Fibroblast of skin of right biceps (primary cell): ENCODE measurements at regions not wholly inside any gene's neighbourhood (a gene's known extent, or its start where the extent isn't known, plus 50 kb on each side); places are given as distances from the start of the nearest gene placed in this dataset.

Source experiments
- DNase-seq: peaks from one replicate; pipeline ENCODE4 v3.0.0-alpha.2; 2013

DNA sequence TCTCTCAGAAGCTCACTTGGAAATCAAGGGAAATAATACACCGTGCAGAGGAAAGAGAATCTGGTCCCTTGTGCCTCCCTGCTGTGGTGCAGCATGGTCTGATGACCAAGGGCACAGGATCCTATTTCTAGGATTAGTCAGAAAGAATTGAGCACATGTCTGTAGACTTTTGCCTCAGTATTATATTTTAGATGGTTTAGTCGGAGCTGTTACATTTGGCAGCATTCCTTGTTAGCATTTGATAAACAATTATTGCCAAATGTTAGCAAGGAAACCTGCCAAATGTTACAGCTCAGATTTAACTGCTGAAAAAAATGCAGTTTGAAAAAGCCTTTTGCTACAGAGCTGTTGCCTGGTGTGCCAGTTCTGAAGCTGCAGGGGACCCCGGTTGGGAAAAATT, 183.5 kb upstream of the DPYD start:
- peak; percentile 86 for DNase-seq

DNA sequence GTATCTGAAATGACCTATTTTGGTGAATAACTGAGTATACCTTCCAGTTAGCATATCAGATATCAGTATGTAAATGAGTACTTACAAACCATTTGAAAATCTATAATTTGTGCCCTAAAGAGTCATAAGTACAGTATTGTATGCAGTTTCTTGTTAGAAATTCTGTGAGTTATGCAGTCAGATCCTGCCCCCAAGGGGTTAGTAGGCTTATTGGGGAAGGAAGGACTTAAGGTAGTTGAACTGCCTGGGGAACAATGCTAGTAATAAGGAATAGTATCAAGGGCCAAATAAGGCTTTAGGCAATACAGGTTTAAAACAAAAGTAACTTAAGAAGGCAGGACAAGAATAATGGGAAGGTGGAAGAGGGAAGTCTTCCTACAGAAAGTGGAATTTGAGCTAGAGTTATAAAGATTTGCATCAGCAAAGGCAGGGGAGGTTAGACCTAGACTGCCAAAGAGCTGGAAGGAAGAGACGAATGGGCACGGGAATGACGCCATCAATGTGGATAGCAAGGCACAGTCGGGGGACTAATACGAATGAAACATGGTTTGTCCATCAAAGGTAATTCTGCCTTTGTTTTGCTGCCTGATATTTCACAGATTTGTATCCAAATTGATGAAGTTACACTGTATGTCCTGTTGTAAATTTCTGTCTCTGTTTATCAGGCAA, 182.9 kb upstream of the DPYD start:
- peak; percentile 35 for DNase-seq

DNA sequence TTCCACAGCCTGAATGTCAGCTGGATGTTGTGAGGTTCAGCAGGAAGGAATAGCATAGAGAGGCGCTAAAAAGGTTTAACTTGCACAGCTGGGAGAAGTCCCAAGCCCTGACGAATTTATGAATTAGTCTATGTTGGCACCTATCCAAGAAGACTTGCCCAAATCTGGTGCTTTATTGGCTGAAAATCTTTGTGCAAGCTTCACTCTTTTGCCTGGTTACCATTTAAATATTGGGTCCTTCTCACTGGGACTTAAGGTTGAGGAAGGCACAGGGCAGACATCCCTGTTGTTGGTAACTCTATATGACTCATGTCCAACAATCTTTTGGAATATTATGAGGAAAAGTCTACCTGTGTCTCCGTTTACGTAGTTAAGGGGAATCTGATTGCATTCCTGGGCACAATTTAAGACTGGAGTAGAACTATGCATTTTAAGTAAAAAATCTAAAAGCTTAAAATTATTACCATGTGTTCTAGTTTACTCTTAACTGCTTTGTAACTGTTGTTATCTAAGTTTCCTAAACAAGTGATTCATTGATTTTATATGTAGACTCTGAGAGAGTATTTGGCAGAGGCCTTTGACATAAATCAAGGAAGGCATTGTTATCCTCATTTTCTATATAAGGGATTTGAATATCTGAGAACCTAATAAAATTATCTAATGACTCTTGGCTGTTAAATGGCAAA, 181.7 kb upstream of the DPYD start:
- peak; percentile 52 for DNase-seq

DNA sequence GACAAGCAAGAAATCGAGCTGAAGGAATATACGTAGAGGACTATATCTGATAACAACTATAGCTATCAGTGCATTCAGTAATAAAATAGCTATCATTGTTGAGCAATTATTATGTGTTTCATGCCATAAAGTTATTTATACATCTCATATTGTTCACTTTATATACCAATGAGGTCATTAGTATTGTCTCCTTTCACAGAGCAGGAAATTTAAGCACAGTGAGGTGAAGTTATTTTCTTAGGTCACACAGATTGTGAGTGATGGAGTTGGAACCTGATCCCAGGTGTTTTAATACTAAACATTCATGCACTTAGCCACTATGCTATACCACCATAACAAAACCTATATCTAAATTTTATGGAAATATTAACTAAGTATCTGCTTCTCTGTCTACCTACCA, 180.5 kb upstream of the DPYD start:
- DNase-seq = no peak

DNA sequence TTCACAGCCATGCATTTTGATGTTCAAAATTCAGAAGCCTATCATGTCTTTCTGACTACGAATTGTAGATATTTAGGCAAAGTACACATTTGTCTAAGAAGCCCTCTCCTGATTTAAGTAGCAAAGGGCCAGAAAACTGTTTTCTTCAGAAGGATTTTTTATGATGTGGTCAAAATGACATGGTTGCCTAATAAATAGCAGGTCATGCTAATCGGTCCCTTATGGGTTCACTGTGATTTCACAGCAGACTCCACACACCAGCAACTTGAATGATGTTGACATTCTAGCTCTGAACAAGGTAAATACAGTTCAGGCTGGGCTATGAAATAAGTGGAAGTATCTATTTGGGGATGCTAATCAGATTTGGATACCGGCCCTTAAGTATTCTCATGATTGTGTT, 178.7 kb upstream of the DPYD start:
- DNase-seq = peak; percentile 32

DNA sequence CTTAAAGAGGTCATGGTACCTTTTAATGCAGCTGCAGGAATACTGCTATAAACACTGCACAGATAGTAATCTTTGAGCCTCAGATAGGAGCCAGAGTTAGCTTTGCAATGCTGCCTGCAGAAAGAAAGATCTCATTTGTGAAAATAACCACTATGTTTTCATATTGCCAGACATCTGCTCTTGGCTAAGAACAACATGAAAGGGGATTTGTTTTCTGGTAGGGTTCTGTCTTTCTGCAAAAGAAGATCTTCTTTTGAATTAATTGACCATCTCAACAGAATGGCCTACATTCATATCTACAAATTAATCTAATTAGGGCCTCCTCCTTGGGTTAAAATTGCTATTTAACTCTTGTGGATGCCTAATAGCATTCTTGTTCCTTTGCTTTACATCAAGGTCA, 177.6 kb upstream of the DPYD start:
- no peak for DNase-seq

DNA sequence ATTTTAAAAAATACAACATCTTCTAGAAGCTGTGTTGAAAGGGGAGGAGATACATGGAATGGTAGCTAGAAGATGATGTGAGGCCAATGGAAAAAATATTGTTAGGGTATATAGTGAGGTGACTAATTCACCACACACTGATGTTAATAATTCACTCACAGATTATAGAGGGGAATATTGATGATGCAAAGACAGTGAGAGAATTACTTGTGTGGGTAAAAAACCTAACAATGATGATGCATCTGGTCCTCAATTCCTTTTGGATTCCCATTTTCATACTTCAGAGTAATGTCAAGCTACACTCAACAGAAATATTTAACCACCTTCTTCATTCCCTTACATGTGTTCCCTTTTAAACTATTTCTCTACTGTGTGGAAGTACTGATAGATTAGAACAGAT, 169.5 kb upstream of the DPYD start:
- peak; percentile 95 for DNase-seq

DNA sequence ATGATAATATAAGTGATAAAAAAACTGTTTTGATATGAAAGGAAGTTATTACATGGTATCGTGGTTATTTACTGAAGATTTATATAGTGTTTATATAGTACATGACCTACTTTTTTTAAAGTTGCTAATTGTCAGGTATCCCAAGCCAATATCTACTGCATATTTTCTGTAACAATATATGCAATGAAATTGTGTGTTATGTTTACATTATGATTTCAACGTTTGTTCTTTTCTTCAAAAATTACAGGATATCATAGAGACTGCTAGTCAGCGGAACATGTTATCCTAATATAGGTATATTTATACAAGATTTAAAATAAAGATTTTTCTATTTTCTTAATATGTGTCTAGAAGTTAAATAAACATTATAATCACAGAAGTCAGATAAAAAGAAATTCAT, 167.5 kb upstream of the DPYD start:
- DNase-seq = no peak

DNA sequence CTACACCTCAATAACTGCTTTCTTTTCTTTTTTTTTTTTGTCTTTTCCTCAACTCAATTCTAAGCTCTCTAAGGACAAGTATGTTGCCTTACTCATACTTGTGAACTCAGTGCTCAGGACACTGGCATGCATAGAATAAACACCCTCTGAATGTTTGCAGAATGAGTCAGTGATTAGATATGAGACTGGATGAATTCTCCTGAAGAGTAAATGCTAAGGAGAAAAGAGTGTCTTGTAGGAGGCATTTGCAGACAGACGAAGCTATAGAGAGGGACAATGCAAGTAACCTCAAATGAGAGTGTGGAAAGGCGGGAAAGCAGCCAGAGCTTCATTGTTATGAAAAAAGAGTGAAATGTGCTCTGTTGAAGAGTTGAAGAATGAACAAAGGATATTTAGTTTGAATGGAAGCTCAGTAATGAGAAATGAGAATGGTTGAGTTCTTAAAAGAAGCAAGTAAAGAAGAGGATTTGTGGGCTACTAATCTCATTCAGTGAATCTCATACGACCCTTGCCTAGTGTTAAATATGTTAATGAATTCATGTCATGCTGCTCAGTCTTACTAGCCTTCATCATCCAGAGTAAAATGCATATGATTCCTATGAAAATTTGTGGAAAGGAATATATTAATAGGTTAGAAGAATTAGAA, 166.1 kb upstream of the DPYD start:
- peak; percentile 99 for DNase-seq

DNA sequence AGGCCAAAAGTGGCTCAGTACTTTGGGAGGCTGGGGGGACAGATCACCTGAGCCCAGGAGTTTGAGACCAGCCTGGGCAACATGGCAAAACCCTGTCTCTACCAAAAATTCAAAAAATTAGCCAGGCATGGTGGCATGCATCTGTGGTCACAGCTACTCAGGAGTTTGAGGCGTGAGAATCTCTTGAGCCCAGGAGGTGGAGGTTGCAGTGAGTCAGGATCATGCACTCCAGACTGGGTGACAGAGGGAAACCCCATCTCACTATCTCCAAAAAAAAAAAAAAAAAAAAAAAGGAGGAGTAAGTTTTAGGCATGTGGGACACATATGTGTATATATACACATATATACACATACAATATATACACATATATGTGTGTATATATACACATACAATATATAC, 165.3 kb upstream of the DPYD start:
- peak; percentile 87 for DNase-seq

DNA sequence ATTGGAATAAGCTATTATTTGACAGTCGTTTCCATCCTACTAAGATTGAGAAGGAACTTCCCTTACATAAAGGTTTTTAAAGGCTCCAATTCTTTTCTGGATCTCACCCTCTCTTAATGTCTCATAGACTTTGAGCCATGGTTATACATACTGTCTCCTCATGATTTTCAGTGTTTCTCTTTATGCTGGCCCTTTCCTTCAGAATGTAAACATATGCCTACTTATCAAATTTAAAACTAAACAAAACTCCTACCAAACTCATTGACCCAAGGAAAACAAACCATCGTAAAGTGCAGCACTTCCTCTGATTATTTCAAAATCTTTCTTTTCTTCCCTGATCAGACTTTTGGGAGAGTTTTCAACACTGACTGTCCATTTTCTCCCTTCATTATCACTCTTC, 163.4 kb upstream of the DPYD start:
- DNase-seq = no peak

DNA sequence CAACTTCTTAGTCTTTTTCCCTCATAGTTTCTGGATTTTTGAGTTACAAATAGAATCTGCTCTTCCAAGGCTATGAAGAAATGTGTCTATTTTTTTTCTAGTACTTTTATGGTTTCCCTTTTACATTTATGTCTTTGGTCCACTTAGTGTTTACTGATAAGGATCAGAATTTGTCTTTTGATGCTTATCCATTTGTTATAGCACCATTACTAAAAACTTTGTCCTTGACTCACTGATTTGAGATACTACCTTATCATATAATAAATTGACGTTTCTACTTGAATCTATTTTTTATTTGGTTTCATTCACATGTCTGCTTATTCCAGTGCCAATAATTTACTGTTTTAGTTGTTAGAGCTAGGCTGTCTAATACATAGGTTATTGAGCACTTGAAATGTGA, 161.1 kb upstream of the DPYD start:
- no peak for DNase-seq

DNA sequence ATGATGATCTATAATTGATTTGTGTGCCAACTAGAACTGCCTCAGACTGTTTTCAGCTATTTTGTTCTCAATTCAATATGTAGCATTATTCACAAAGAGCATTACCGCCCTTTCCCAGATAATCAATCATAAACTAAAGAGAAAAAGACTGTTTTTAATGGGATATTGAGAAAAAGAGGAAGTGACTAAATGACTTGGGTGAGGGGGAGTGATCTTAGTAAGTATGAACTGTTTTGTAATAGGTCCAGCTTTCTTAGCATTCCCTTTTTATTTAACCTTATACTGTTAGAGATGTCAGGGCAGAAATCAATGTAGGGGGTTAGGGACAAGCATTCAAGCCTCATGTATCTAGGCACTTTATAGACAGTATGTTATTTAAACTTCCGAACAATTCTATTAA, 157.8 kb upstream of the DPYD start:
- peak; percentile 31 for DNase-seq

DNA sequence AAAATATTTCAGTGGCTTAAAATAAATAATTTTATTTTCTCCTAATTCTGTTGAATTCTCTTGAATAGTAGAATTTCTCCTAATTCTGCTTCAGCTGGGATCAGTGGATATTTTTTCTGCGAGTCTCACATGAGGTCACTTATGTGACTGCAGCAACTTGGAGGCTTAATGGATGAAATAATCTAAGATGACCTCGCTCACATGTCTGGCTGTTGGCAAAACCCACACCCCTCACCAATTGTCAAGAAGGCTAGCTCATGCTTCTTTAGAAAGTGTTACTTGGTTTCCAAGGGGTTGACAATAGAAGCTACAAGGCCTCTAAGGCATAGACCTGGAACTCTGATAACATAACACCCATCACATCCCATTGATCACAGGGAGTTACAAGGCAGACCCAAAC, 156.9 kb upstream of the DPYD start:
- DNase-seq = peak; percentile 65

DNA sequence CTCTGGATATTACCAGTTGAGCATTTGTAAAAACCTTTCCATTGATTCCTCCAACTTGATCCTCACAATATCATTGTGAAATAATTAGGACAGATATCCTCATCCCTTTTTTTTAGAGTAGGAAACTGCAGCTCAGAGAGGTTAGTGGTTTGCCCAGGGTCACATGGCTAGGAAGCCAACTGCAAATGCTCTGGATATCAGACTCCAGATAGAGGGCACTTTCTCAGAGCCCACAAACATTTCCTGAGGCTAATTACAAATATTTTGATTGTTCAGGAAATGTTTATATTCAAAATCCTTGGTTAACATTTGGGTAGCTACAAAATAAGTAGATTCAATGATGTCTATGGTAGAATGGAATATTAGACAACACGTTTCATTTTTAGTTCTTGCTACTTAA, 154.8 kb upstream of the DPYD start:
- no peak for DNase-seq

DNA sequence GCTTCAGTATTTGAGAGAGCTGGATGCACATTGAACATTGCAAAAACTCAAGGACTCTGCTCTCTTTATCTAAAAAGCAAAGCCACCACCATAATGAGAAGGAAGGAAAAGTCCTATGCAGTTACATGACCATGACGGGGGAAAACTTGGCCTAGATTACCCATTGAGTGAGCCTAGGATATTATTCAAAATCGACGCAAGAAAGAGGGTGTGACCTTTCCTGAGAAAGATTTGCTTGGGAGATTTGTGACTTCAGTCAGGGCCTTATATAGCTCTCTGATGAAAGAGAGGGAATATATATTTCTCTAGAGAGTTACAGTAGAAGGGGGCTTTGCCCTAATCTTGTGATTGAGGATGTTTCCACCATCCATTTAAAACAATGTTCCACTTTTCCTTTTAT, 153.0 kb upstream of the DPYD start:
- DNase-seq = no peak

DNA sequence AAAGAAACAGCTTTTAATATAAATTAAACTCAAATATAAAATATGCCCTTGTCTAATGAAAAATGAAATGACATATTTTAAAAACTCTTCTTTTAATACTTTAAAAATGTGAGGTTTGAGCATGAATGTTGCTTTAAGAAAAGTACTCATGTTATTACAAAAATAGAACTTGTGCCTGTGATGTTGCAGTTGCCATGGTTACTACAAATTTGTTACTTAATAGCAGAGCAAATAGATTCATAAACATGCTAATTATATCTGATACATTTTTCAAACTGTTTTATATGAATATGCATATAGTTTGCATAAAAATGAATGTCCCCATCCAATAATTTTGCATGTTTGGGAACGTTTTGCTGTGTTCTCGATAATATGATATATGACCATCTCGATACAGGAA, 152.3 kb upstream of the DPYD start:
- no peak for DNase-seq

DNA sequence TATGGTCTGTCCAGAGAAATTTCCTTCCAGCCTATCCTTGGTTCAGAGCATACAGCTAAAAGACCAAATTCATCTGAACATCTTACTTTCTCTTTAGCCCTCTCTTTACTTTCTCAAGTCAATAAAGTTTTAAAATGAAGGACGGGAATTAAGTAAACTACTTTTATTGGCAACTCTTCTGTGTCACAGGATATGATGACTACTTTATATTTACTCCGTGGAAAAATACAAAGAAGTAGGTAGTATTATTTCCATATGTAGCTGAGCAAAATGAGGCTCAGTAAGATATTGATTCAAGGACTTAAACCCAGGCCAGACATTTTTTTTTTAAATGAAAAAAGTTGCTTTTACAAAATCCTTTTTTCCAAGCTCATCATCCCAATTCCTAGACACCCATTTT, 151.2 kb upstream of the DPYD start:
- no peak for DNase-seq

DNA sequence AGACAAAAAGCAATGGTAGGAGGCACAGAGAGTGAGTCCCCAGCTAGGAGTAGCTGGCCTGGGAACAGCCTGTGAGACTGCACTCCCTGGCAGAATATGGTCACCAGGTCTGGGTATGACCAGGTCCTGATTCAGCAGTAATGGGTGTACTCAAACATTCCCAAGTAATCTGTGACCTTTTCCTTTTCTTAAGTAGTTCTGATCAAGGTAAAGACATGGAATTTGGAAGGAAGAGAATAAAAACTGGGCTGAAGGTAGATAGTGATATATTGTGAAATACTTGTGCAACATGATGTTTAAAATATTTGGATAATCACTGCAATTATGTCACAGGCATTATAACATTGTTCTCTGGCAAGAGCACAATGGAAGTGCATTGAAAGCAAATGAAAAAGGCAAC, 147.2 kb upstream of the DPYD start:
- DNase-seq = no peak

DNA sequence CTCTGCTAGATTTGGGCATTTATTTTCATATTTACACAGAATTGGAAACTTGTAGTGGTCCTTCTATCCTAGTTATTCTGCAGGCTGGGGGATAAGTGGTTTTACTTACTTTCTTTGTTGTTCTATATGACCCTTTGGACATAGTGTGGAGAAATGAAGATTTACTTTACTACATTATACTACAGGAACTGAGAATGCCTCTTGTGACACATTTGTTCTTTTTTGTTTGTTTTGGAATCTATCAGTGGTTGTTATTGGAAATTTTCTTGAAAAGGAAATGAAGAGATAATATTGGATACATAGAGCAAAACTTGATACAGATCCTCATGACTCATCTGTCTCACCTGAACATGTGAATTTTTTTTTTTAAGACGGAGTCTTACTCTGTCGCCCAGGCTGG, 146.1 kb upstream of the DPYD start:
- no peak for DNase-seq

DNA sequence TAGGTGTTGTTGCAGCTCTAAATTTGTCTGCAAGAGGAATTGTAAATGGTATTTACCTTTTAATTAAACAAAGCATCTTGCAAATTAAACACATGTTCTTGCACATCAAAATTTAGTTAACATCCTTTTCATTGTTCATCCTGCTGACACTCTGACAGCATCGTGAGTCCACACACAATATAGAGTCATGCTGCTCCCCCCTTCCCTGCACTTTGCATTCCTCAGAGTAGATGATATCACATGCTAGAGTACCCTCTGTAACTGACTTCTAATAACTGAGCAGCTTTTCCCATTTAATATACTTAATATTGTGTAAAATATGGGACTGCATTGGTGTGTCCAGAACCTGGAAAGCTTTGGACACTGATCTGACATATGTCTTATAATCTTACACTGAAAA, 138.8 kb upstream of the DPYD start:
- peak; percentile 56 for DNase-seq

DNA sequence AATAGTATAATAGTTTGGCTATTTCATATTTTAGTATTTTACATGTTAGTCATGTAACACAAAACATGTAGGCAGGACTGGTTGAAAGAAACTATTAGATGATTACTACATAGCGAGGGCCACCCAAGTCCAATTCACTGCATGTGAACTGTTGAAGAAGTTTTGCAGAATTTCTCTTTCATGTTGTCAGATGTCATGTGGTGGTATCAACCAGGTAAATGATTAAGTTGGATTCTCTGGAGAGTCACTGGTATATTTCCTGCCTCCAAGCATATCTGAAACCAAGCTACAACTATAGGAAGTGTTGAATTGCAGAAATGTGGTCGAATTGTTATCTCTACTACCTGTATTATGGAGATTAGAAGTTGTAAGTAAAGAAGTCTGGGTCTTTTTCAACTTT, 137.8 kb upstream of the DPYD start:
- DNase-seq = no peak

DNA sequence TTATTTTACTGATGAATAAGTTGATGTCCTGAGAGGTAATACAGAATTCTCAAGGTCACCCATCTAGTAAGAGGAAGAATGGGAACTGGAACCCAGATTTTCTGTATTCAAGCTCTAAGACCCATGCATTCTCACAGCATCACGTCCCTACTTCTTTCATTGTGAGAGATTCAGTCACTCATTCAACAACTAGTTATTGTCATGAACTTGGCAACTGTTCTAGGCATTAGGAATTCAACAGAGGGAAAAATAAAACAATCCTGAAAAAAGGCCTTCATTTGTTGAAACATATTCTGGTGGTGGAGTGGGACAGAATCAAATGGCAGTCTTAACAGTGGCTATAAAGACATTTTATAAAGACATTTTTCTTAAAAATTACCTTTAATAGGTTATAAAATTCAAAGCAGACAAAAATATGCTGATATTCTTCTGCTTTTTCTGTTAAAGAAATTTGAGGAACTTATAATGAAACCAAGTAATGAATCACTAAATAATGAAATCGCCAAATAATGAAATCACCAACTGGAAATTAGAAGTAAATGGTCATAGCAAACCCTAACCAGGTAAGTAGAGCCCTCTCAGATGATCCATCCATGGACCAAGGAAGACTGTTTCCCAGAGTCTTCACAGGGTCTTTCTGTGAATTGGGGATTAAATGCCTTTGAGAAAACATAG, 136.5 kb upstream of the DPYD start:
- DNase-seq = no peak

DNA sequence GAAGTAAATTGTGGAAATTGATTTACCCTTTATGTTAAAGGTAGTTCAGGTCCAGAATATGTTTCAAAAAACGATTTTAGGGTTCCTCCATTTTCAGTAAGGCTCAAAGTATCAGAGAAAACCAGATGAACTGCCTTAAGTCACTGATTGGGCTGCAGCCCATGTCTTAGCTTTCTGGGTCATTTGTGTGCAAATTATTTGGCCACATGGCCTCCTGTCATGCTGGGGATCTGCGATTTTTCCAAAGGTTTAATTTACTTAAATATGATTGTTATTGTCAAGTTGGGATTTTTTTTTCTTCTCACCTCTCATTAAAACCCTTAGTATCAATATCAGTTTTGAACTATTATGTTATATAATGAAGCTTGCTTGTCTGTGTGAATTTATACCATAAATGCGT, 135.9 kb upstream of the DPYD start:
- no peak for DNase-seq
